SU-DHL-6 (cell line): ENCODE measurements at regions not wholly inside any gene's neighbourhood (a gene's known extent, or its start where the extent isn't known, plus 50 kb on each side); places are given as distances from the start of the nearest gene placed in this dataset.

ENCODE experiments used
- H2AFZ ChIP-seq: fragments of 200-600 bp; sonication (generic); 2 replicates; pipeline ENCODE4 v1.6.1; 2014; ENCODE audit warnings: low read depth, mild to moderate bottlenecking, moderate library complexity, mixed read lengths, antibody characterized with exemption, low read length; ENCODE audit not compliant: severe bottlenecking
- H3F3A ChIP-seq: fragments of 200-600 bp; shearing (Covaris generic); 2 replicates; pipeline ENCODE4 v1.6.0; 2016; ENCODE audit warnings: antibody characterized with exemption, mild to moderate bottlenecking; ENCODE audit not compliant: insufficient read depth
- H3K27ac ChIP-seq: fragments of 200-600 bp; sonication (generic); 2 replicates; pipeline ENCODE4 v1.5.1; 2016; ENCODE audit warnings: low read depth, mild to moderate bottlenecking, low read length, moderate library complexity, mixed read lengths
- H3K27me3 ChIP-seq: fragments of 200-600 bp; sonication (generic), shearing (Covaris generic); 2 replicates; pipeline ENCODE4 v1.6.0; 2014; ENCODE audit warnings: mild to moderate bottlenecking, low read length
- H3K36me3 ChIP-seq: fragments of 200-600 bp; sonication (generic); 2 replicates; pipeline ENCODE4 v1.6.1; 2014; ENCODE audit warnings: mild to moderate bottlenecking, low read length, mixed read lengths
- H3K4me2 ChIP-seq: fragments of 300-600, 200-600 bp; shearing (Covaris generic), sonication (generic); 2 replicates; pipeline ENCODE4 v1.6.0; 2014; ENCODE audit warnings: low read length, low read depth, mild to moderate bottlenecking; ENCODE audit not compliant: poor library complexity, severe bottlenecking
- H3K4me3 ChIP-seq: fragments of 200-600 bp; sonication (generic); 2 replicates; pipeline ENCODE4 v1.5.1; 2014; ENCODE audit warnings: antibody characterized with exemption, low read length, mild to moderate bottlenecking, mixed read lengths; ENCODE audit not compliant: insufficient read depth, poor library complexity, severe bottlenecking
- H3K79me2 ChIP-seq: fragments of 200-600 bp; sonication (generic); 2 replicates; pipeline ENCODE4 v1.6.1; 2014; ENCODE audit warnings: mild to moderate bottlenecking, low read length, moderate library complexity; ENCODE audit not compliant: insufficient read depth
- H3K9ac ChIP-seq: fragments of 200-600 bp; sonication (generic); 2 replicates; pipeline ENCODE4 v1.7.0; 2014; ENCODE audit warnings: mild to moderate bottlenecking, low read length
- H3K9me2 ChIP-seq: fragments of 200-600 bp; sonication (generic); replicated peaks from 2 replicates; pipeline ENCODE4 v1.6.1; 2014; ENCODE audit warnings: low read length; ENCODE audit not compliant: insufficient read depth
- H3K9me3 ChIP-seq: fragments of 200-600 bp; sonication (generic); 2 replicates; pipeline ENCODE4 v1.6.1; 2014; ENCODE audit warnings: low read length, mixed read lengths; ENCODE audit not compliant: insufficient read depth
- H4K20me1 ChIP-seq: fragments of 200-600 bp; sonication (generic); 2 replicates; pipeline ENCODE4 v1.6.1; 2014; ENCODE audit warnings: low read depth, mild to moderate bottlenecking, antibody characterized with exemption, low read length, moderate library complexity, mixed read lengths
- CTCF ChIP-seq: fragments of 200-600 bp; sonication (generic); IDR thresholded peaks from one replicate; pipeline ENCODE4 v1.5.1; 2017; ENCODE audit warnings: antibody characterized with exemption, mild to moderate bottlenecking, low read length, moderate library complexity; ENCODE audit not compliant: insufficient read depth, poor library complexity, severe bottlenecking
- EZH2phosphoT487 ChIP-seq: fragments of 200-600 bp; sonication (generic), shearing (Covaris generic); conservative IDR thresholded peaks from 2 replicates; pipeline ENCODE4 v1.6.1; 2018; ENCODE audit warnings: mild to moderate bottlenecking, antibody characterized with exemption, low read length, moderate library complexity, mixed read lengths

- Histone ChIP-seq H3K79me2 (no peaks in the 10 kb centered on the region), H3K4me2 (no peak overlapping the region), H3K9me2 (no peaks in the 10 kb centered on the region), H3K36me3 (no peaks in the 10 kb centered on the region), H3K27ac (no peak overlapping the region), H2AFZ (no peak overlapping the region), H3K9me3 (no peaks in the 10 kb centered on the region), H3K27me3 (no peaks in the 10 kb centered on the region), H4K20me1 (no peaks in the 10 kb centered on the region), H3F3A (no peaks in the 10 kb centered on the region), H3K9ac (no peak overlapping the region), H3K4me3 (no peak overlapping the region)
- TF ChIP-seq CTCF (no peak), EZH2phosphoT487 (no peak)
Observed at GRCh38 chr3:43956945-43957344, 266.2 kb downstream of the ABHD5 start.

- H4K20me1 ChIP-seq: no peaks in the 10 kb centered on the region
Observed at GRCh38 chr3:43957553-43957952, 266.8 kb downstream of the ABHD5 start.

GRCh38 chr3:43958005-43958770, 267.4 kb downstream of the ABHD5 start:
- Histone ChIP-seq H3K27me3 (no peaks in the 10 kb centered on the region), H3K4me2 (no peak overlapping the region), H3F3A (no peaks in the 10 kb centered on the region), H3K36me3 (no peaks in the 10 kb centered on the region), H3K9me2 (no peaks in the 10 kb centered on the region), H3K4me3 (no peak overlapping the region), H3K9me3 (no peaks in the 10 kb centered on the region), H3K79me2 (no peaks in the 10 kb centered on the region), H3K27ac (no peak overlapping the region), H3K9ac (no peak overlapping the region), H2AFZ (no peak overlapping the region), H4K20me1 (no peaks in the 10 kb centered on the region)
- TF ChIP-seq CTCF (no peak), EZH2phosphoT487 (no peak)

More at GRCh38 chr3:43957553-43957952, 266.8 kb downstream of the ABHD5 start:
- Histone ChIP-seq H3F3A (no peaks in the 10 kb centered on the region), H3K27ac (no peak overlapping the region), H3K27me3 (no peaks in the 10 kb centered on the region), H2AFZ (no peak overlapping the region), H3K36me3 (no peaks in the 10 kb centered on the region), H3K9me2 (no peaks in the 10 kb centered on the region), H3K9me3 (no peaks in the 10 kb centered on the region), H3K79me2 (no peaks in the 10 kb centered on the region), H3K4me3 (no peak overlapping the region), H3K9ac (no peak overlapping the region), H3K4me2 (no peak overlapping the region)
- TF ChIP-seq CTCF (no peak), EZH2phosphoT487 (no peak)
